GM18508 (cell line): ENCODE measurements at regions not wholly inside any gene's neighbourhood (a gene's known extent, or its start where the extent isn't known, plus 50 kb on each side); places are given as distances from the start of the nearest gene placed in this dataset.

Experiments
- ATAC-seq: cut with Tn5 transposase; IDR thresholded peaks from one replicate; pipeline ENCODE4 v1.9.1; 2021; ENCODE audit warnings: moderate number of reproducible peaks; ENCODE audit not compliant: insufficient read depth, unreplicated experiment

GRCh38 chr4:128347175-128347868, 59.7 kb upstream of the PGRMC2 start:
- ATAC-seq: no peak

- no peak for ATAC-seq
Observed at GRCh38 chr4:128346054-128346716, 58.6 kb upstream of the PGRMC2 start.

- no peak for ATAC-seq
Observed at GRCh38 chr4:128345650-128346049, 58.0 kb upstream of the PGRMC2 start.

GRCh38 chr4:128342762-128343161, 55.1 kb upstream of the PGRMC2 start:
- no peak for ATAC-seq

- no peak for ATAC-seq
Observed at GRCh38 chr4:128341634-128342033, 54.0 kb upstream of the PGRMC2 start.

GRCh38 chr4:128338634-128339355, 51.2 kb upstream of the PGRMC2 start:
- ATAC-seq: no peak

- no peak for ATAC-seq
Observed at GRCh38 chr4:128337863-128338262, 50.2 kb upstream of the PGRMC2 start.
